Activated CD8-positive, alpha-beta memory T cell treated with anti-CD3 and anti-CD28 coated beads, Interleukin-2, amount 10 ng/mL, durations not matched to agents 7 days and 5 days (primary cell): ENCODE measurements at regions not wholly inside any gene's neighbourhood (a gene's known extent, or its start where the extent isn't known, plus 50 kb on each side); places are given as distances from the start of the nearest gene placed in this dataset.

ENCODE experiments used
- ATAC-seq: fragments of 150-1000 bp; cut with Tn5 transposase; one replicate; pipeline ENCODE4 v1.10.0; 2021; ENCODE audit warnings: moderate library complexity
- CTCF ChIA-PET: fragments of 350-600 bp; sonication (Branson Sonifier 250); formaldehyde crosslinking; loops from one replicate; lab custom pipeline; 2021; ENCODE audit warnings: antibody characterized with exemption; lab: Charles Lee
- DNase-seq: peaks from one replicate; pipeline ENCODE4 v3.0.0-alpha.2; 2020
- H3K27ac Mint-ChIP-seq: one replicate; pipeline ENCODE4 v1.8.0; 2021; ENCODE audit warnings: mild to moderate bottlenecking, mixed read lengths
- H3K27me3 Mint-ChIP-seq: one replicate; pipeline ENCODE4 v1.8.0; 2021; ENCODE audit warnings: mixed read lengths
- H3K36me3 Mint-ChIP-seq: one replicate; pipeline ENCODE4 v1.8.0; 2021; ENCODE audit warnings: mild to moderate bottlenecking, mixed read lengths
- H3K4me1 Mint-ChIP-seq: one replicate; pipeline ENCODE4 v1.8.0; 2021; ENCODE audit warnings: mixed read lengths
- H3K4me3 Mint-ChIP-seq: one replicate; pipeline ENCODE4 v1.8.0; 2021; ENCODE audit warnings: mild to moderate bottlenecking, moderate library complexity, mixed read lengths
- H3K9me3 Mint-ChIP-seq: one replicate; pipeline ENCODE4 v1.8.0; 2022; ENCODE audit warnings: low read depth, mixed read lengths

DNA sequence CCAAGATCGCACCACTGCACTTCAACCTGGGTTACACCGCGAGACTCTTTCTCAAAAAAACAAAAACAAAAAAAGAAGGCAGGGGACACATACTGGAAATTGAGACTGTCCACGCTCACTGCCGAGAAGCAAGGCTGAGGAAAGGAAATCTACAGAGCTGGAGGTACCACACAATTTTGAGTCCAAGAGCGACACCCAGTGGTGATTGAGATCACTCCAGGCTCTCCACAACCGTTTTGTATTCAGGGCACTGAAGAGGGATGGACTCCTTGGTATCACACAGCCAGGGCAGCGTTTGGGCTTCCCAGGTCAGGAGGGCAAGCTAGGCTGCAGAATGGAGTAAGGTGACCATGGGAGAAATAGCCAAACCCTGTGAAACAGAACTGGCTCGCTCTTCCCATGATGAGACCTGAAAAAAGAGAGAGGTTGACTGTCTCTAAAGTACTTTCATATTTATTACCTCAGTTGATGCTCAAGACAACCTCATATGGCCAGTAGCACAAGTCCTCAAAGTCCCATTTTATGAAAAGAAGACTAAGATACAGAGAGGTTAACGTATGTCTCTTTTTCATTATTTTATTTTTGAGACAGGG, 74.5 kb upstream of the YPEL5 start:
- no peaks in the 10 kb centered on the region for H3K9me3 Mint-ChIP-seq
- H3K4me1 Mint-ChIP-seq: no peaks in the 10 kb centered on the region
- H3K4me3 Mint-ChIP-seq: no peak overlapping the region
- no peaks in the 10 kb centered on the region for H3K36me3 Mint-ChIP-seq
- H3K27ac Mint-ChIP-seq: no peak overlapping the region
- DNase-seq: peak; percentile 76
- peak; percentile 87 for ATAC-seq
- CTCF ChIA-PET: interaction anchor here (0.8 to 3.5 kb wide), 11 partner anchors 11 to 153 kb away, joined by 3 to 33 read pairs (median 3); partner anchors contain the start of gene ALK
- H3K27me3 Mint-ChIP-seq: peaks cover 33% of the 10 kb centered on the region

DNA sequence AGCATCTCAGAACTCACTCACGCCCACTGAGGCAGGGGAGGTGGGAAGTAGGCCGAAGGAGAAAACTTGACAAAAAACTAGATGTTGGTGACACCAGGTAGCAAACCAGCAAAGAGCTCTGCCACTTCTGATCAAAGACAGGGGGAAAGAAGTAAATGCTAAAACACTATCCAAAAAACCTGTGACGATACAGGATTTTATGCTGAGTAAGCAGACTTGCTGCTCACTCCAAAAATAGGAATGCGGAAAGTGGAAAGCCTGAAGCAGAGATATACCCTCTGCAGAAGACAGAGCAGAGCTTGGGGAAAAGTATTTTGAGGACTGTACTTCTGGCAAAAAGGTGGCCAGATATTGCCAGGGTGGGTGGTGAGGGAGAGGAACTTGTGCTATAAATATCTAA, 73.3 kb upstream of the YPEL5 start:
- H3K4me1 Mint-ChIP-seq: no peaks in the 10 kb centered on the region
- no peak overlapping the region for H3K4me3 Mint-ChIP-seq
- H3K27ac Mint-ChIP-seq: no peak overlapping the region
- H3K9me3 Mint-ChIP-seq: no peaks in the 10 kb centered on the region
- ATAC-seq (no peak), DNase-seq (no peak)
- CTCF ChIA-PET: interaction anchor here (0.8 to 3.5 kb wide), 4 partner anchors 13 to 161 kb away, joined by 3 to 33 read pairs (median 4); partner anchors contain the start of gene ALK
- H3K27me3 Mint-ChIP-seq: peaks cover 33% of the 10 kb centered on the region
- H3K36me3 Mint-ChIP-seq: no peaks in the 10 kb centered on the region

DNA sequence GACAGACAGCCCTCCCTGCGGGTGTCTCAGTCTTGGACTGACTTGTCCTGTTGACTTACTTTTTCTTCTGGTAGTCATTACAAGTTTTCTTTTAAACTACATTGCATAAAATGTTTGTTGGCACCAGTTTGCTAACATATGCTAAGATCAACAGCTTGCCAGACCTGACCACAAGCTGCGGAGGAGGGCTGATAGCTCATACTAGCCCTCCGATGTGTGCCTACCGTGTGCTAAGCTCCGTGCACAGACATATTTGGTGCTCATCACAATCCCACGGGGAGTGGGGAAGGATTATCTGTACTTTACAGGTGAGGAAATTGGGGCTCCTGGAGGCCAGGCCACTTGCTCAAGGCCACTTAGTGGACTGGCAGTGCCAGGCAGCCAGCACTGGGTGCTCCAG, 72.8 kb upstream of the YPEL5 start:
- Mint-ChIP-seq H3K36me3 (no peaks in the 10 kb centered on the region), H3K27ac (no peak overlapping the region), H3K27me3 (peaks cover 32% of the 10 kb centered on the region), H3K4me3 (no peak overlapping the region), H3K4me1 (no peaks in the 10 kb centered on the region), H3K9me3 (no peaks in the 10 kb centered on the region)
- no peak for ATAC-seq
- DNase-seq: no peak
- CTCF ChIA-PET: interaction anchor here (0.8 to 3.5 kb wide), 4 partner anchors 13 to 161 kb away, joined by 3 to 33 read pairs (median 4); partner anchors contain the start of gene ALK

DNA sequence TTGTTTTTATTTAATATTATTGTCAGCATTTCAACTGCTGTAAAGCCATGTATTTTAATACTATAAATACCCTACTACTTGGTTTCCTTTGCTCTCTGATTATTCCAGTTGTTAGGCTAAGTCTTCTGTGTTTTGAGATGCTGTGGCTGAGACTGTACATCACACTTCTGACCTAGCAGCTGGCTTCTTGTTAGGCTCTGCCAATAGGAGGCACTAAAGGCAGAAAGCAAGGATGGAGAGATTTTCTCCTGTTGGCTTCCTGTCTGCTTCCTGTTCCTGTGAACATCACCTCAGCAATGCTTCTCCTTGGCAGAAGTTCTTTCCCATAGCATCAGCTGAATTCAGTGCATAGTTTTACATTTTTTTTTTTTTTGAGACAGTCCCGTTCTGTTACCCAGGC, 68.3 kb upstream of the YPEL5 start:
- Mint-ChIP-seq H3K27ac (no peak overlapping the region), H3K36me3 (no peaks in the 10 kb centered on the region), H3K4me1 (no peaks in the 10 kb centered on the region), H3K27me3 (peaks cover 29% of the 10 kb centered on the region), H3K4me3 (no peak overlapping the region), H3K9me3 (no peaks in the 10 kb centered on the region)
- DNase-seq (no peak), ATAC-seq (no peak)
- CTCF ChIA-PET: no interaction called here

DNA sequence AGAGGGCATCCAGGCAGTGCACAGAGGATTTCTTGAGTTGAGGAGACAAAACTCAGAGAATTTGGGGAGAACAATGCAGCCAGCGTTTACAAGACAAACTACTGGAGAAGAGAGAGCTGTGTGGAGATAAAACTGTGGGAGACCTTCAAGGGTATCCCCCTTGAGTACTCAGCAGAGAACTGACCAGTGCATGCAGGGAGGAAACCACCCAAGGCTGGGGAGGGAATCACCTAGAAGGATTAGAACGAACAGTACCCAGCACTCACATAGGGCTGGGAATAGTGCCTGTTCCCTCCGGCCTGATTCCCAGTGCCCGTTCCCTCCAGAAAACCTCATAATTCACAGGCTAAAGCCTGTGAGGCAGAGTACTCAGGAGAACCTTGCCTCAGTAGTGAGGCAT, 61.9 kb upstream of the YPEL5 start:
- no peak overlapping the region for H3K4me3 Mint-ChIP-seq
- CTCF ChIA-PET: interaction anchor here (0.9 to 1.1 kb wide), 2 partner anchors 13 to 14 kb away, joined by 3 read pairs; no protein-coding TSS in a partner anchor
- DNase-seq: no peak
- no peak overlapping the region for H3K27ac Mint-ChIP-seq
- H3K4me1 Mint-ChIP-seq: no peaks in the 10 kb centered on the region
- no peaks in the 10 kb centered on the region for H3K36me3 Mint-ChIP-seq
- no peak for ATAC-seq
- no peaks in the 10 kb centered on the region for H3K9me3 Mint-ChIP-seq
- peaks cover 36% of the 10 kb centered on the region for H3K27me3 Mint-ChIP-seq

DNA sequence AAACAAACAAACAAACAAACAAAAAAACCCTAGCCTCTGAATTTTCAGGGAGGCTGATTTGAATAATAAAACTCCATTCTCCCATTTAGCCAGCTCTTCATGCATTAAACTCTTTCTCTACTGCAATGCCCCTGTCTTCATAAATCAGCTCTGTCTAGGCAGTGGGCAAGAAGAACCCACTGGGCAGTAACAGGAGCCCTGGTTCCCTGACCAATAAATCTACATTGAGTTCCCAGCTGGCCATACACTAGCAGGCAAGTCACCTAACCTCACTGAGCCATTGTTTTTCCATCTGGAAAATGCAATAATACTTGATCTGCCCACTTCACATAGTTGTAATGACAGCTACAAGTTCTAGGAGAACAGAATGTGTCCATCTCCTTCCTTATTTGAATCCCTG, 57.6 kb upstream of the YPEL5 start:
- no peaks in the 10 kb centered on the region for H3K9me3 Mint-ChIP-seq
- ATAC-seq (no peak), DNase-seq (no peak)
- H3K4me3 Mint-ChIP-seq: no peak overlapping the region
- peaks cover 55% of the 10 kb centered on the region for H3K27me3 Mint-ChIP-seq
- CTCF ChIA-PET: interaction anchor here (1.4 to 4.2 kb wide), 5 partner anchors 17 to 623 kb away, joined by 4 to 34 read pairs (median 5); no protein-coding TSS in a partner anchor
- H3K4me1 Mint-ChIP-seq: no peaks in the 10 kb centered on the region
- H3K27ac Mint-ChIP-seq: no peak overlapping the region
- no peaks in the 10 kb centered on the region for H3K36me3 Mint-ChIP-seq

DNA sequence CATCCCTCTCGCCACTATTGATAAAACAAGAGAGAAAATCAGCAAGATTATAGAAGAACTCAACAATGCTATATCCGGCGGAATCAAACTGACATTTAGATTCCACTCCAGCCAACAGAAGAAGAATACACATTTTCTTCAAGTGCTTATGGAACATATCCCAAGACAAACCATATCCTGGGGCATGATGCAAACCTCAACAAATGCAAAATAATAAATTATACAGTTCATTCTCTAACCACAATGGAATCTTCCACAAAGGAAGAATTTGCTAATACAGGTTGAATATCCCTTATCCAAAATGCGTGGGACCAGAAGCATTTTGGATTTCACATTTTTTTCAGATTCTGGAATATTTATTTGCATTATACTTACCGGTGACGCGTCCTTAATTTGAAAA, 51.4 kb upstream of the YPEL5 start:
- H3K36me3 Mint-ChIP-seq: no peaks in the 10 kb centered on the region
- ATAC-seq (no peak), DNase-seq (no peak)
- peaks cover 57% of the 10 kb centered on the region for H3K27me3 Mint-ChIP-seq
- no peak overlapping the region for H3K27ac Mint-ChIP-seq
- H3K9me3 Mint-ChIP-seq: no peaks in the 10 kb centered on the region
- H3K4me3 Mint-ChIP-seq: no peak overlapping the region
- H3K4me1 Mint-ChIP-seq: no peaks in the 10 kb centered on the region
- CTCF ChIA-PET: interaction anchor here (2.0 kb wide), 1 partner anchor 20 kb away, joined by 5 read pairs; no protein-coding TSS in a partner anchor

DNA sequence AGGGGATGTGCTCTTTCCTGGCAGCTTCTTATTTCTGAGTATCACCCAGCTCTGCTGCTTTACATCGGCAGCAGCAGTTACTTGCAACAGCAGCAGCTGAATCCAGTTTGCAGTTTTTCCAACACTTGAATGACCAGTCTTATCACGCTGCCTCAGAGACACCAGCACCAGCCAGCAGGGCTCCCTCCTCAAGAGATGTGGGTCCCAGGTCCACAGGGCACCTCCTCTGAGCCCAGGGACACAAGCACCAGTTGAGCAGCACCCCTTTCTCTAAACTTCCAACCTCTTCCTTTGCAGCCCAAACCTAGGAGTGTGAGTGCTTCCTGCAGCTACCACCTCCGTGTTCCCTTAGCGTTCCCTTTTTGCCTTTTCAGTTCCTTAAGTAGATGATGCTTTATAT, 50.4 kb upstream of the YPEL5 start:
- no peaks in the 10 kb centered on the region for H3K9me3 Mint-ChIP-seq
- no peak for DNase-seq
- H3K36me3 Mint-ChIP-seq: no peaks in the 10 kb centered on the region
- no peak overlapping the region for H3K4me3 Mint-ChIP-seq
- CTCF ChIA-PET: no interaction called here
- no peaks in the 10 kb centered on the region for H3K4me1 Mint-ChIP-seq
- peaks cover 56% of the 10 kb centered on the region for H3K27me3 Mint-ChIP-seq
- H3K27ac Mint-ChIP-seq: no peak overlapping the region
- no peak for ATAC-seq
